PC-3 (cell line): ENCODE measurements at regions not wholly inside any gene's neighbourhood (a gene's known extent, or its start where the extent isn't known, plus 50 kb on each side); places are given as distances from the start of the nearest gene placed in this dataset.

ENCODE experiments used
- CTCF ChIP-seq: fragments of 300-600 bp; sonication (generic); conservative IDR thresholded peaks from 2 replicates; pipeline ENCODE4 v1.5.1; 2017; ENCODE audit warnings: antibody characterized with exemption, low read depth, mild to moderate bottlenecking, low read length
- EZH2phosphoT487 ChIP-seq: fragments of 300-600 bp; sonication (generic); IDR thresholded peaks from 2 replicates; pipeline ENCODE4 v1.6.1; 2018; ENCODE audit warnings: mild to moderate bottlenecking, antibody characterized with exemption, low read length, borderline replicate concordance

- TF ChIP-seq CTCF (no peak), EZH2phosphoT487 (no peak)
These were observed 272.4 kb upstream of the EXOC2 start for GRCh38 chr6:965343-965742.
